ENCODE measurements at regions not wholly inside any gene's neighbourhood (a gene's known extent, or its start where the extent isn't known, plus 50 kb on each side); places are given as distances from the start of the nearest gene placed in this dataset.

DNA sequence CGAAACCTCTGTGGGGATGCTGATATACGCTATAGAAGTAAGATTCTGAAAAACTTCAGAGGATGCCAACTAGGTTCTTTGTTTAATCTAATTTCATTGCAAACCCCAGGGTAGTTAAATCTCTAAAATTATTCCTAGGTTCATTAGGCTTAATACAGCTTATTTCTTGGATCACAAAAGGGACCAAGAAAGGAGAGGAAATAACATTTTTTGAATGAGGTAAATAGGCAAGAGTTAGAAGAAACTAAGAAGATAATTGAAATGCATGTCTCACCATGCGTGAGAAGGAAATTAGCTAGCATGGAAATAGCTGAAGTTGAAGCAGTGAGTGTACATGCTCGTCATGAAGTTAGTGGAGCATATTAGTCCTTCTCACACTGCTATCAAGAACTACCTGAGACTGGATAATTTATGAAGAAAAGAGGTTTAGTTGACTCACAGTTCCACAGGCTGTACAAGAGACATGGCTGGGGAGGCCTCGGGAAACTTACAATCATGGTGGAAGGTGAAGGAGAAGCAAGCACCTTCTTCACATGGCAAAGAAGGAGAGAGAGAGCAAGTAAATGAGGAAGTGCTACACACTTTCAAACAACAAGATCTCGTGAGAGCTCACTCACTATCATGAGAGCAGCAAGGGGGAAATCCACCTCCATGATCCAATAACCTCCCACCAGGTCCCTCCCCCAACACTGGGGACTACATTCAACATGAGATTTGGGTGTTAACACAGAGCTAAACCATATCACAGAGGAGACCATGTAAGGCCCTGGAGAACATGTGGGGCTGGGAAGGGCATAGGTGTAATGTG, 125.1 kb upstream of the OSMR start:
- no peak for DNase-seq

DNA sequence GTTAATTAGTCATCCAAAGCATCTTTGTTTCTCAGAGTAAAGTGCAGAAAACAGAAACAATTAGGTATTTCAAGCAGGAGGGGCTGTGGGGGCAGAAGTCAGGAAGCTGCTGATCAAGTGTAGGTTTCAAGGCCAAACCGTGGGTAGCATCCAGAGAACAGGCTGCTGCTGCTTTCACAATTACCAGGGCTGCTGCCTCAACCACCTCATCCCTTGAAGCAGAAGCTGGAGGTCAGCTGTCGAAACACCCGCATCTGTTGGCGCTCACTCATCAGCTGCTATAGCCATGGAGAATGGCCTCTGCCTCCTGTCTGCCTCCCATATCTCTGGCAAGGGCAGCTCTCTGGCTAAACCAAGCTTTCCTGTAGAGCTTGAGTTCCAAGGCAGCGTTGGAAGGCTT, 122.9 kb upstream of the OSMR start:
- DNase-seq, result no peak

- DNase-seq, result no peak
These were observed 122.4 kb upstream of the OSMR start for GRCh38 chr5:38723426-38723825.

- no peak for DNase-seq
These were observed 121.3 kb upstream of the OSMR start for GRCh38 chr5:38724301-38725030.

- no peak for DNase-seq
These were observed 120.4 kb upstream of the OSMR start for GRCh38 chr5:38725371-38725865.

- no peak for DNase-seq
These were observed 119.5 kb upstream of the OSMR start for GRCh38 chr5:38726279-38726678.

DNA sequence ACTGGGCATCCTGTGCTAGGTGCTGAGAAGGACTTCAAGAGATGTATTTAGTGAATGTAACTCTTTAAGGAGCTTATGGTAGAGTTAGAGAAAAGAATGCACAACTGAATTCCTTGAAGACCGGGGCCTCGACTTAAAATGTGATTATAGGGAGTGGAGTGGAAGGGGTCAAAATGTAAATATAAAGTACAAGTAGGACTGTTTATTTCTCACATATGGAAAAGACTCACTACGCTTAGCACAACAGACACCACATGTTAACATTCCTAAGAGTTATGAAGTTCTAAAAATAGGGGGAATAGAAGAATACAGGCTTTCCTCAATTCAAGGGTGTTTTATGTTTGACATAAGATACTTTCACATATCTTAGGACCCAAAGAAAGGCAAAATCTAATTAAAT, 117.8 kb upstream of the OSMR start:
- DNase-seq, result no peak

- no peak for DNase-seq
These were observed 114.4 kb upstream of the OSMR start for GRCh38 chr5:38731461-38731860.

DNA sequence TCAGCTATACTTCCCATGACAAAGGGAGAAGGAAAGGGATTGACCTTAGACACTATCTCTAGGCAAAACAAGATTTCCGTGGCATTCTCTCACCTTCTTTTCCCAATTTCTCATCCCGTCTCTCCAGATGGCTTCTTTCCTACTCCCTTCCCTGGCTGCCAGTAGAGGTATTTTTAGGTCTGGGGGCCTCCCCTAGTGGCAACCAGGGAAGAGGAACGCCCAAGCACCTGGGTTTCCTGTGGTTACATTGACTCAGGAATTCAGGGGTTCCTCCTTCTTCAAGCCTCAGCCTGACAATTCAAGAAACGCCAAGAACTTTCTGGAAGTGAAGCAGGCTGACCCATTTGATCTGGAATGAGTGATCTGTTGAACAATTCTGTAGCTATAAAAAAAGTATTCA, 111.5 kb upstream of the OSMR start:
- no peak for DNase-seq

DNA sequence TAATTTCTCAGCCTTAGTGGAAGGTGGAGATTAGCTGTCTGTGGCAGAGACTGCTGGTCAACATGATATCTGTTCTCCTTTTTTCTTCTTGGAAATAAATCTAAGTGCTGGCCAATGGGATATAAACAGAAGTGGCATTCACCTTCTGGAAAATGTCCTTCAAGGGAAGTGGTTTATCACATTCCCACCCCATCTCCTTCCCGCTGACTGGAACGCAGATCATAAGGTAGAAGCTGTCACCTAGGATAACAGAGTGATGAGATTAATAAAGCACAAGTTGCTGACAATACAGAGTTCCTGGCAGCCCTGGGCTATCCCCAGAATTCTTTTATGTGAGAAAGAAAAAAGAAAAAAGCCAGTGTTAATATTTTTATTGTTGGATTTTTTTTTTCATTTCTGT, 109.7 kb upstream of the OSMR start:
- no peak for DNase-seq

GRCh38 chr5:38737976-38738375, 107.8 kb upstream of the OSMR start:
- no peak for DNase-seq

DNA sequence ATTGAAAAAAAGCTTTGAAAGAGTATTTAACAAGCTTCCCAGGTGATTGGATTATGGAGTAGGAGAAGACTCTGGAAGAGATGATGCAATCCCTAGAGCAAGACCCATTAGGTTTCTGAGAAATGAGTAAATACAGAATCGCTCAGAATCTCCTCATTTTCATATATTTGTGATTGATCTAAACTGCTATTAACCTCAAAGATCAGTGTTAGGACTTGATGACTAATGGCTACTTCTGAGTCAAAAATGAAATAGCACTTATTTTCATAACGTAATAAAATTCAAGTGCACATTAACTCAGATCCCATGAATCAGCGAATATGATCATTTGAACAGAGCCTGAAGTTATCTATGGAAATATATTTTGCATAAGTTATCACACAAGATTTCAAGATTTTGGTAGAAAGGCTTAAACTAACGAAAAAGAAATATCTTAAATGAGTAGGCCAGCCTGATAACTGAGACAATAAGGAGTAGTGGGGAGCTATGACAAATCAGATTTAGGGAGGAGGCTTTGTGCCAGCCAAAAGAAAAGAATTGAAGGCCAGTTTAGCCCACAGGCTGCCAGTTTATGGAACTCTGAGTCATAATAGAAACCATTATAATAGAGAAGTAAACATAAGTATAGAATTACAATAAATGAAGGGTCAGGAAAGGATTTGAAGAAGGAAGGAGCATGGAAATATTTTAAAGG, 106.7 kb upstream of the OSMR start:
- no peak for DNase-seq

- DNase-seq, result no peak
These were observed 106.1 kb upstream of the OSMR start for GRCh38 chr5:38739705-38740045.

- DNase-seq, result no peak
These were observed 103.0 kb upstream of the OSMR start for GRCh38 chr5:38742821-38743220.

GRCh38 chr5:38743562-38743961, 102.2 kb upstream of the OSMR start:
- no peak for DNase-seq

DNA sequence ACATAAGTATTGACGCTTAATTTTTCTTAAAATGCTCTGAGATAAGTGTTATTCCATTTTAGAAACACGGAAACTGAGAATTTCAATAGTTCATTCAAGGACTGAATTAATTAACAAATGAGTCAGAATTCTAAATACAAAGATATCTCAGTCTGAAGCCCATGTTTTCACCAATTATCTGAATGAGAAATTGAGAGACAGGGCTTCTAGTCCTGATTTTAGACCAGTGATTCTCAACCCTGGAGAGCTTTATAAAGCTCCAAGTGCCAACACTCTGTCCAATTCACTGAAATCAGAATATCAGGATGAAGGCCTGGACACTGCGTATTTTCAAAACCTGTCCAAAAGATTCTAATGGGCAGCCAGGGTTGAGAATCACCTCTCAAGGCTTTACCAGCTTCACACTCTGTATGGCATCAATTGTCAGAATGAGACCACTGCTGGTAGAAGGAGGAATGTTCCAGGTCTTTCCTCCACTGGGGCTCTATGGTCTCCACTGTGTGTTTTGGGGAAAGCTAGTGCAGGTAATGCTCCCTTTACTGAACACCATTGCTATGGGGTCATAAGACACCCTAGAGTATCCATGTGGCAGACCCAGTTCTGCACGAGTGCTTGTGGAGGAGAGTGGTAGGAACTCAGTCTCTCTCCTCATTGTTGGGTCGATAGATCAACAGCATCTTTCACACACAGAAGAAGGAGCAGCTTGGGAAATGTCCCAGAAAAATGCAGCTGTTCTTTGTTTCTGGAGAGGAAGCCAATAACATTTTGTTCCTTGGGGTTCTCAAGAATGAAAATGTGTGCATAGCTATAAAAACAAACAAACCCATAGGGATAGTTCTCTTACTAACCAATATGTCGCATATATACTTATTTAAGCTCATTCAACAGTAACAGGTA, 99.7 kb upstream of the OSMR start:
- DNase-seq, result no peak

DNA sequence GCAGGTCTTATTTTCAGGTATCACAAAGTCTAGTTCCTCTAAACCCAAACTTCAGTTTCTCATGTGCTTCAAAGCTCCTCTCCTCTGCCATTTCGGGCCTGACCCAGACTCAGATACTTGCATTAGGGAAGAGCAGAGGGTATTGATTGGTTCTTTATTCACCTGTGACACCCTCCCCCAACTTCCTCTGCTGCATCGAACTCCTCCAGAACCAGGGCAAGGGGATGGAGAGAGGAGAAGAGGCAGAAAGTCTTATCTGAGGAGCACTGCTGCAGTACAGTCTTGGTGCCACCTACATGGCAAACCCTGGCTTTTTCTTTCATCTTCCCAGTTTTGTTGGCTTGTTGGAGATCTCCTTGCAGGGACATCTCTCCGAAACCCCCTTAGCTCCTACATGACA, 96.0 kb upstream of the OSMR start:
- DNase-seq, result no peak

GRCh38 chr5:38751103-38751502, 94.7 kb upstream of the OSMR start:
- no peak for DNase-seq

- no peak for DNase-seq
These were observed 93.7 kb upstream of the OSMR start for GRCh38 chr5:38752012-38752536.

DNA sequence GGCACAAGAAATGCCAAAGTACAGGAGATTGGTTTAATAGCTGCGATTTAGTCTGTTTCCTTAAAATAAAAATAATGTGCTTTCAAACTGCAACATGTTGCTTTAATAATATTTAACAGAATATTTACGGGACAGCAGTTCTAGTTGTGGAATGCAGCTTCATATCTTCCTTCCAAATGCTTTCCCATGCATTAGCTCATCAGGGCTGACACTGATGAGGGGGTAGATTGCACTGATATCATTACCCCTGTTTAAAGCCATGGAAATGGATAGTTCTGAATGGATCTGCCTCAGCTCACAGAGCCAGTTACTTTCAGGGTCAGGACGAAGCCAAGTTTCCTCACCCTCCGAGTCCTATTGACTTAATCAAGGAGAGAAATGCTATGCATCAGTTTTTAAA, 93.2 kb upstream of the OSMR start:
- no peak for DNase-seq

DNA sequence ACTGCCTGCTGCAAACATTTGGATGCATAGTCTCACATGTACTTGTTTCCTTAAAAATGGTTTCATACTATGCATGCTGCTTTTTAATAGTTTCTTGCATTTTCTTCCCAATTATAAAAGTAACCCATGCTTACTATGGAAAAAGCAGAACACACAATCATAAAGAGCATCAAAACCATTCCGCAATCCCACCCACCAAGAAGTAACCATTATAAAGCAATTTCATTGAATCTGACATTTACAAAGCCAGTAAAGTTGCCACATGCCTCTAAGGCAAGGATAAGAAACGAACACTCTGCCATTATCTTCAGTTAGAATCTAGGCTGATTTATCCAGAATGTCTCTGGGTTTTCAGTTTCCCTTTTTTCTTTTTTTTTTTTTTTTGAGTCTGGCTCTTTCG, 92.7 kb upstream of the OSMR start:
- no peak for DNase-seq

DNA sequence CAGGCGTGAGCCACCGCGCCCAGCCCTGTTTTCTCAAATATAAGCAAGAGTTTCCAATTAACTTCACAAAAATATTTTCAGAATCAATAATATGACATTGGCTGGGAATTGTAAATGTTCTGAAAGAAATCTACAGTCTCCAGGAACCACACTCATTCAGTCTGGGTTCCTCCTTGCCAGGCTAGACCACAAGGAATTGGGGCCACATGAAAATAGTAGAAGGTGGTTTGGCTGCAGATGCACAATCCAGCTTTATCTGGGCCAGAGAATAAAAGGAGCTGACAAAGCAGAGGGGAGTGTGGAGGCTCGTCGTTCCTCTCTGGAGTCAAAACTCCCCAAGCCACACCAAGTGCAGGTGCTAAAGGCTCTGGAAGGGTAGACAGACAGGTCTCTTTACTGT, 92.0 kb upstream of the OSMR start:
- DNase-seq, result no peak

DNA sequence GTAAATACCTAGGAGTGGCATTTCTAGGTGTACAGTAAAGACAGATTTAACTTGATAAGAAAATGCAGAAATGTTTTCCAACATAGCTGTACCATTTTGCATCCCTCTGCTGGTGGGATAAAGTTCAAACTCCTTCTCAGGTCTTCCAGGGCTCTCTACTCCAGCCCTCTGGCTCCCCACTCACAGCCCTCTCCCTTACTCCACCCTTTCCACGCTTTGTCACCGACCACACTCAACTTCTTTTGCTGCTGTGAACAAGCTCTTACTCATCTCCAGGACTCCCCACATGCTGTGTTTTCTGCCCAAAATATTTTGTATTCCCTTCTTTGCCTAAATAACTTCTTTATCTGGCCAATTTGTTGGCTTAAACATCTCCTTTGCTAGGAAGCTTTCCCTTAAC, 90.6 kb upstream of the OSMR start:
- no peak for DNase-seq

Measured in NCI-H1436 treated with DMSO at 0.1 percent for 48 hours (cell line).